OCI-LY1 (cell line): ENCODE measurements at regions not wholly inside any gene's neighbourhood (a gene's known extent, or its start where the extent isn't known, plus 50 kb on each side); places are given as distances from the start of the nearest gene placed in this dataset.

Experiments used
- H2AFZ ChIP-seq: fragments of 200-600 bp; sonication (generic), shearing (Covaris generic); 2 replicates; pipeline ENCODE4 v1.6.0; 2014; ENCODE audit warnings: antibody characterized with exemption, mild to moderate bottlenecking, low read length
- H3F3A ChIP-seq: fragments of 200-600 bp; sonication (generic), shearing (Covaris generic); 2 replicates; pipeline ENCODE4 v1.6.0; 2014; ENCODE audit warnings: mild to moderate bottlenecking, antibody characterized with exemption, low read length, moderate library complexity; ENCODE audit not compliant: insufficient read depth
- H3K27ac ChIP-seq: fragments of 200-600 bp; sonication (generic); 2 replicates; pipeline ENCODE4 v1.5.1; 2014; ENCODE audit warnings: low read length, mixed run types, mild to moderate bottlenecking, low read depth; ENCODE audit not compliant: poor library complexity, severe bottlenecking
- H3K27me3 ChIP-seq: fragments of 200-600 bp; sonication (generic); 2 replicates; pipeline ENCODE4 v1.6.0; 2014; ENCODE audit warnings: antibody characterized with exemption, mild to moderate bottlenecking, low read length, moderate library complexity; ENCODE audit not compliant: insufficient read depth
- H3K36me3 ChIP-seq: fragments of 200-600 bp; sonication (generic); 2 replicates; pipeline ENCODE4 v1.6.1; 2014; ENCODE audit warnings: mild to moderate bottlenecking, antibody characterized with exemption, low read length, moderate library complexity, mixed read lengths; ENCODE audit not compliant: insufficient read depth
- H3K4me1 ChIP-seq: fragments of 200-600 bp; sonication (generic); 2 replicates; pipeline ENCODE4 v1.5.1; 2014; ENCODE audit warnings: mild to moderate bottlenecking, low read length, moderate library complexity; ENCODE audit not compliant: insufficient read depth, severe bottlenecking
- H3K4me2 ChIP-seq: fragments of 200-600 bp; sonication (generic), shearing (Covaris generic); 2 replicates; pipeline ENCODE4 v1.6.1; 2014; ENCODE audit warnings: low read length
- H3K4me3 ChIP-seq: fragments of 200-600 bp; sonication (generic); 2 replicates; pipeline ENCODE4 v1.5.1; 2014; ENCODE audit warnings: low read length, low read depth, mild to moderate bottlenecking, mixed read lengths; ENCODE audit not compliant: poor library complexity, severe bottlenecking
- H3K79me2 ChIP-seq: fragments of 200-600 bp; shearing (Covaris generic); 2 replicates; pipeline ENCODE4 v1.6.1; 2016; ENCODE audit warnings: mixed run types, low read length, mixed read lengths; ENCODE audit not compliant: insufficient read depth
- H3K9ac ChIP-seq: fragments of 200-600 bp; sonication (generic), shearing (Covaris generic); 2 replicates; pipeline ENCODE4 v1.6.1; 2014; ENCODE audit warnings: mild to moderate bottlenecking, low read length, mixed read lengths
- H3K9me2 ChIP-seq: fragments of 200-600 bp; sonication (generic), shearing (Covaris generic); 2 replicates; pipeline ENCODE4 v1.6.1; 2014; ENCODE audit warnings: low read depth, mild to moderate bottlenecking, low read length, mixed read lengths
- H3K9me3 ChIP-seq: fragments of 200-600 bp; shearing (Covaris generic); 2 replicates; pipeline ENCODE4 v1.6.1; 2014; ENCODE audit warnings: low read length, mixed read lengths
- H4K20me1 ChIP-seq: fragments of 200-600 bp; sonication (generic), shearing (Covaris generic); 2 replicates; pipeline ENCODE4 v1.6.0; 2016; ENCODE audit warnings: mild to moderate bottlenecking, low read length; ENCODE audit not compliant: insufficient read depth
- CTCF ChIP-seq: fragments of 200-600 bp; sonication (generic), shearing (Covaris generic); IDR thresholded peaks from 2 replicates; pipeline ENCODE4 v1.5.1; 2017; ENCODE audit warnings: mild to moderate bottlenecking, antibody characterized with exemption, low read length, moderate library complexity, mixed read lengths
- EZH2 ChIP-seq: fragments of 200-600 bp; sonication (generic), shearing (Covaris generic); IDR thresholded peaks from 2 replicates; pipeline ENCODE4 v1.8.0; 2017; ENCODE audit warnings: borderline replicate concordance, mixed run types, mild to moderate bottlenecking, antibody characterized with exemption, low read length, moderate library complexity, mixed read lengths

GRCh38 chr7:41131956-41132355 lies 570.9 kb downstream of the INHBA start:
- Histone ChIP-seq H3K4me2 (no peak overlapping the region), H3K9me2 (no peaks in the 10 kb centered on the region), H3K36me3 (no peaks in the 10 kb centered on the region), H2AFZ (no peak overlapping the region), H3K4me3 (no peak overlapping the region), H3K79me2 (no peaks in the 10 kb centered on the region), H3K27ac (no peak overlapping the region), H3F3A (no peaks in the 10 kb centered on the region), H3K9ac (no peak overlapping the region), H4K20me1 (no peaks in the 10 kb centered on the region), H3K27me3 (no peaks in the 10 kb centered on the region), H3K4me1 (peaks cover 19% of the 10 kb centered on the region), H3K9me3 (no peaks in the 10 kb centered on the region)
- TF ChIP-seq CTCF: no peak
- no peak for TF ChIP-seq EZH2

GRCh38 chr7:41130561-41131236 lies 572.2 kb downstream of the INHBA start:
- Histone ChIP-seq H3F3A (no peaks in the 10 kb centered on the region), H4K20me1 (no peaks in the 10 kb centered on the region), H3K9ac (no peak overlapping the region), H2AFZ (no peak overlapping the region), H3K27ac (no peak overlapping the region), H3K4me3 (no peak overlapping the region), H3K79me2 (no peaks in the 10 kb centered on the region), H3K9me2 (no peaks in the 10 kb centered on the region), H3K9me3 (no peaks in the 10 kb centered on the region), H3K36me3 (no peaks in the 10 kb centered on the region), H3K4me1 (peaks cover 19% of the 10 kb centered on the region), H3K4me2 (no peak overlapping the region), H3K27me3 (no peaks in the 10 kb centered on the region)
- TF ChIP-seq CTCF (no peak), EZH2 (no peak)

GRCh38 chr7:41130086-41130485 lies 572.8 kb downstream of the INHBA start:
- Histone ChIP-seq H3K27ac (no peak overlapping the region), H3K27me3 (no peaks in the 10 kb centered on the region), H3K4me3 (no peak overlapping the region), H3F3A (no peaks in the 10 kb centered on the region), H3K4me2 (no peak overlapping the region), H3K9me2 (no peaks in the 10 kb centered on the region), H2AFZ (no peak overlapping the region), H3K79me2 (no peaks in the 10 kb centered on the region), H3K4me1 (peaks cover 19% of the 10 kb centered on the region), H3K9ac (no peak overlapping the region), H3K36me3 (no peaks in the 10 kb centered on the region), H3K9me3 (no peaks in the 10 kb centered on the region), H4K20me1 (no peaks in the 10 kb centered on the region)
- TF ChIP-seq EZH2: no peak
- no peak for TF ChIP-seq CTCF
